HEK293T (cell line): ENCODE measurements at regions not wholly inside any gene's neighbourhood (a gene's known extent, or its start where the extent isn't known, plus 50 kb on each side); places are given as distances from the start of the nearest gene placed in this dataset.

Experiments used
- ARNT ChIP-seq: fragments of 450-650 bp; IDR thresholded peaks from 2 replicates; pipeline ENCODE4 v1.6.1; 2017; ENCODE audit warnings: mild to moderate bottlenecking
- ELF4 ChIP-seq: fragments of 450-650 bp; IDR thresholded peaks from 2 replicates; pipeline ENCODE4 v1.6.1; 2017; ENCODE audit warnings: antibody characterized with exemption
- FOXK2 ChIP-seq: fragments of 450-650 bp; IDR thresholded peaks from 2 replicates; pipeline ENCODE4 v1.6.1; 2016; ENCODE audit warnings: mild to moderate bottlenecking
- FOXM1 ChIP-seq: fragments of 450-650 bp; IDR thresholded peaks from 2 replicates; pipeline ENCODE4 v1.6.1; 2017; ENCODE audit warnings: mild to moderate bottlenecking, borderline replicate concordance
- HDGF ChIP-seq: fragments of 450-650 bp; IDR thresholded peaks from 2 replicates; pipeline ENCODE4 v1.6.1; 2017; ENCODE audit warnings: antibody characterized with exemption, borderline replicate concordance
- L3MBTL2 ChIP-seq: fragments of 450-650 bp; conservative IDR thresholded peaks from 2 replicates; pipeline ENCODE4 v1.6.1; 2016; ENCODE audit warnings: mild to moderate bottlenecking
- NFRKB ChIP-seq: fragments of 450-650 bp; IDR thresholded peaks from 2 replicates; pipeline ENCODE4 v1.6.1; 2016; ENCODE audit warnings: mild to moderate bottlenecking, moderate library complexity
- SP1 ChIP-seq: fragments of 450-650 bp; IDR thresholded peaks from 2 replicates; pipeline ENCODE4 v1.6.1; 2017
- TARDBP ChIP-seq: fragments of 450-650 bp; IDR thresholded peaks from 2 replicates; pipeline ENCODE4 v1.6.1; 2016
- ZNF384 ChIP-seq: fragments of 450-650 bp; IDR thresholded peaks from 2 replicates; pipeline ENCODE4 v1.6.1; 2016
- TF ChIP-seq, protein P1 (sequence below): fragments of 450-650 bp; IDR thresholded peaks from 2 replicates; pipeline ENCODE4 v1.6.1; 2016

- no peak for TF ChIP-seq ELF4
- no peak for TF ChIP-seq FOXM1
- TF ChIP-seq ARNT = no peak
- no peak for TF ChIP-seq SP1
- no peak for TF ChIP-seq L3MBTL2
- no peak for TF ChIP-seq TARDBP
- TF ChIP-seq HDGF = no peak
- TF ChIP-seq, protein P1, sequence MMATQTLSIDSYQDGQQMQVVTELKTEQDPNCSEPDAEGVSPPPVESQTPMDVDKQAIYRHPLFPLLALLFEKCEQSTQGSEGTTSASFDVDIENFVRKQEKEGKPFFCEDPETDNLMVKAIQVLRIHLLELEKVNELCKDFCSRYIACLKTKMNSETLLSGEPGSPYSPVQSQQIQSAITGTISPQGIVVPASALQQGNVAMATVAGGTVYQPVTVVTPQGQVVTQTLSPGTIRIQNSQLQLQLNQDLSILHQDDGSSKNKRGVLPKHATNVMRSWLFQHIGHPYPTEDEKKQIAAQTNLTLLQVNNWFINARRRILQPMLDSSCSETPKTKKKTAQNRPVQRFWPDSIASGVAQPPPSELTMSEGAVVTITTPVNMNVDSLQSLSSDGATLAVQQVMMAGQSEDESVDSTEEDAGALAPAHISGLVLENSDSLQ = no peak
- no peak for TF ChIP-seq ZNF384
- no peak for TF ChIP-seq FOXK2
- no peak for TF ChIP-seq NFRKB
These were observed 221.9 kb downstream of the SREK1 start for GRCh38 chr5:66365981-66366380.
